ENCODE measurements at regions not wholly inside any gene's neighbourhood (a gene's known extent, or its start where the extent isn't known, plus 50 kb on each side); places are given as distances from the start of the nearest gene placed in this dataset.

DNA sequence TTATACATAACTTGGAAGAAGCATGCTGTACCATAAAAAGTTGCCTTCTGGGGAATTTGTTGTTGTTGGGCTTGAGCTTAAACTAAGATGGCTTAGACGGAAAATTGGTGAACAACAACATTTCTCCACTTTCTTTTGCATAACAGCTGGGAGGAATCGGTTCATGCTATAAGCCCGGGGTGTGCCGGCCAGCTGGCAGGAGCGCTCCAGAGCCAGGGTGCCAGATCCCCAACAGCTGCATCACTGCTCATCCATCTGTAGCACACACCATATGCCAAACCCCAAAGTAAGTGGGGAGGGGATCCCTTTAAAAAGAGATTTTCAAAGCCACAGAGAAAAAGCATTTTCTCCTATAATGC, 419.5 kb upstream of the ARGLU1 start:
- TF ChIP-seq EZH2 (IDR thresholded peaks at IDR 0.05; ENCODE audit: low read length, unreplicated experiment): no peak
- TF ChIP-seq EZH2phosphoT487 (IDR thresholded peaks at IDR 0.05; ENCODE audit: borderline replicate concordance, low read length): no peak
- TF ChIP-seq, protein P1, sequence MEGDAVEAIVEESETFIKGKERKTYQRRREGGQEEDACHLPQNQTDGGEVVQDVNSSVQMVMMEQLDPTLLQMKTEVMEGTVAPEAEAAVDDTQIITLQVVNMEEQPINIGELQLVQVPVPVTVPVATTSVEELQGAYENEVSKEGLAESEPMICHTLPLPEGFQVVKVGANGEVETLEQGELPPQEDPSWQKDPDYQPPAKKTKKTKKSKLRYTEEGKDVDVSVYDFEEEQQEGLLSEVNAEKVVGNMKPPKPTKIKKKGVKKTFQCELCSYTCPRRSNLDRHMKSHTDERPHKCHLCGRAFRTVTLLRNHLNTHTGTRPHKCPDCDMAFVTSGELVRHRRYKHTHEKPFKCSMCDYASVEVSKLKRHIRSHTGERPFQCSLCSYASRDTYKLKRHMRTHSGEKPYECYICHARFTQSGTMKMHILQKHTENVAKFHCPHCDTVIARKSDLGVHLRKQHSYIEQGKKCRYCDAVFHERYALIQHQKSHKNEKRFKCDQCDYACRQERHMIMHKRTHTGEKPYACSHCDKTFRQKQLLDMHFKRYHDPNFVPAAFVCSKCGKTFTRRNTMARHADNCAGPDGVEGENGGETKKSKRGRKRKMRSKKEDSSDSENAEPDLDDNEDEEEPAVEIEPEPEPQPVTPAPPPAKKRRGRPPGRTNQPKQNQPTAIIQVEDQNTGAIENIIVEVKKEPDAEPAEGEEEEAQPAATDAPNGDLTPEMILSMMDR (conservative IDR thresholded peaks at IDR 0.05; ENCODE audit: low read depth, low read length): no peak

Measured in PC-3 (cell line).